Fibroblast of lung (primary cell): ENCODE measurements at regions not wholly inside any gene's neighbourhood (a gene's known extent, or its start where the extent isn't known, plus 50 kb on each side); places are given as distances from the start of the nearest gene placed in this dataset.

Experiments used
- DNase-seq, 2 donors: peaks; one replicate each; pipeline versions ENCODE4 v3.0.0 to v3.0.0-alpha.2; 2010; ENCODE audit warnings: low read depth in 2 of 2
- H2AFZ ChIP-seq: 2 replicates; pipeline ENCODE4 v1.5.1; 2012; ENCODE audit warnings: low read length, control low read depth, inconsistent platforms
- H3K27ac ChIP-seq: 2 replicates; pipeline ENCODE4 v1.5.1; 2011; ENCODE audit warnings: low read length, control low read depth; ENCODE audit not compliant: insufficient read depth
- H3K27me3 ChIP-seq: 2 replicates; pipeline ENCODE4 v1.5.1; 2011; ENCODE audit warnings: mild to moderate bottlenecking, low read length; ENCODE audit not compliant: control insufficient read depth, insufficient read depth
- H3K36me3 ChIP-seq: 2 replicates; pipeline ENCODE4 v1.5.1; 2011; ENCODE audit warnings: low read length; ENCODE audit not compliant: control insufficient read depth, insufficient read depth
- H3K4me1 ChIP-seq: 2 replicates; pipeline ENCODE4 v1.5.1; 2011; ENCODE audit warnings: low read length; ENCODE audit not compliant: control insufficient read depth, insufficient read depth; ENCODE audit errors: extremely low read depth
- H3K4me2 ChIP-seq: 2 replicates; pipeline ENCODE4 v1.5.1; 2011; ENCODE audit warnings: low read length, control low read depth; ENCODE audit not compliant: insufficient read depth; ENCODE audit errors: extremely low read depth
- H3K4me3 ChIP-seq, 4 experiments: fragments of 200-600 bp in 1 of 4; sonication (generic) in 1 of 4; replicated peaks in 1 of 4; 2 replicates each; pipeline ENCODE4 v1.5.1; 2011 to 2016; ENCODE audit warnings: low read length in 4 of 4, low read depth in 3 of 4, mild to moderate bottlenecking in 3 of 4, control low read depth in 2 of 4, inconsistent platforms in 1 of 4, mixed read lengths in 1 of 4; ENCODE audit not compliant: insufficient read depth in 1 of 4; ENCODE audit errors: control extremely low read depth in 1 of 4
- H3K79me2 ChIP-seq: 2 replicates; pipeline ENCODE4 v1.5.1; 2012; ENCODE audit warnings: mild to moderate bottlenecking, low read length, inconsistent platforms; ENCODE audit not compliant: control insufficient read depth, insufficient read depth
- H3K9ac ChIP-seq: 2 replicates; pipeline ENCODE4 v1.5.1; 2011; ENCODE audit warnings: mild to moderate bottlenecking, low read length, control low read depth; ENCODE audit not compliant: insufficient read depth
- H3K9me3 ChIP-seq: 2 replicates; pipeline ENCODE4 v1.5.1; 2012; ENCODE audit warnings: low read depth, low read length; ENCODE audit not compliant: control insufficient read depth, insufficient read depth
- H4K20me1 ChIP-seq: 2 replicates; pipeline ENCODE4 v1.5.1; 2011; ENCODE audit warnings: low read length; ENCODE audit not compliant: control insufficient read depth, insufficient read depth; ENCODE audit errors: extremely low read depth
- CTCF ChIP-seq, 2 donors: IDR thresholded peaks in 1 of 2; conservative IDR thresholded peaks in 1 of 2; 1 replicate in 1 of 2; 2 replicates in 1 of 2; pipeline ENCODE4 v1.5.1; 2011 to 2012; ENCODE audit warnings: low read length in 2 of 2, control low read depth in 1 of 2, inconsistent platforms in 1 of 2, low read depth in 1 of 2, mild to moderate bottlenecking in 1 of 2
- EZH2 ChIP-seq: IDR thresholded peaks from 2 replicates; pipeline ENCODE4 v1.5.1; 2012; ENCODE audit warnings: low read length, control low read depth, mild to moderate bottlenecking; ENCODE audit errors: missing control alignments

DNA sequence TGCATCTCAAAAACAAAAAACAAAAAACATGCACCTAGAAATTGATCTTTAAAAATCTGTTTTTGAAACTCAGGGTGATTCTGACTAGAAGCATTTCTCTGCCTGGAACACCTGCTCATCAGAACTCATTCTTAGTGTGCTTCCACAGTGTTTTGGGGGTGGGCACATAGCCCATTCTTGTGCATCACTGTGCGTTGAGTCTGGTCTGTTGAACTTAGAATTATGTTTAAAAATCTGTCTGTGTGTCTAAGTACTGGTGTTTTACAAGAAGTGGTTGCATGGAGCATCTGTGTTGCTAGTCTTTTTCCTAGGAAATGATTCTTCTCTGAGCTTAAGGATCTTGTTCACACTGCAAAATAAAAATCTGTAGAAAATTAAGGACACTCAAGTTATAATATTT is 264.5 kb downstream of the SOX4 start:
- no peak overlapping the region for H3K27ac ChIP-seq
- no peak overlapping the region for H3K4me2 ChIP-seq
- no peaks in the 10 kb centered on the region for H3K36me3 ChIP-seq
- DNase-seq = no peak
- H3K79me2 ChIP-seq = no peaks in the 10 kb centered on the region
- no peak overlapping the region for H3K4me3 ChIP-seq
- H3K9me3 ChIP-seq = no peaks in the 10 kb centered on the region
- no peaks in the 10 kb centered on the region for H4K20me1 ChIP-seq
- H3K9ac ChIP-seq = no peak overlapping the region
- H2AFZ ChIP-seq = no peak overlapping the region
- no peaks in the 10 kb centered on the region for H3K4me1 ChIP-seq
- H3K27me3 ChIP-seq = no peaks in the 10 kb centered on the region
- TF ChIP-seq CTCF (conservative IDR thresholded peaks at IDR 0.05 in 1 of 2, IDR thresholded peaks at IDR 0.05 in 1 of 2; ENCODE audit: low read depth in 1 of 2, low read length in 2 of 2) (no peak), EZH2 (no peak)

- Histone ChIP-seq H3K27me3 (no peaks in the 10 kb centered on the region), H3K9ac (no peak overlapping the region), H3K79me2 (no peaks in the 10 kb centered on the region), H3K9me3 (no peaks in the 10 kb centered on the region), H3K36me3 (no peaks in the 10 kb centered on the region), H3K27ac (no peak overlapping the region), H3K4me3 (no peak overlapping the region), H4K20me1 (no peaks in the 10 kb centered on the region), H2AFZ (no peak overlapping the region), H3K4me2 (no peak overlapping the region), H3K4me1 (no peaks in the 10 kb centered on the region)
- DNase-seq = no peak
- TF ChIP-seq EZH2 (no peak), CTCF (conservative IDR thresholded peaks at IDR 0.05 in 1 of 2, IDR thresholded peaks at IDR 0.05 in 1 of 2; ENCODE audit: low read depth in 1 of 2, low read length in 2 of 2) (no peak)
Measured at GRCh38 chr6:21859193-21859735, 265.7 kb downstream of the SOX4 start.

DNA sequence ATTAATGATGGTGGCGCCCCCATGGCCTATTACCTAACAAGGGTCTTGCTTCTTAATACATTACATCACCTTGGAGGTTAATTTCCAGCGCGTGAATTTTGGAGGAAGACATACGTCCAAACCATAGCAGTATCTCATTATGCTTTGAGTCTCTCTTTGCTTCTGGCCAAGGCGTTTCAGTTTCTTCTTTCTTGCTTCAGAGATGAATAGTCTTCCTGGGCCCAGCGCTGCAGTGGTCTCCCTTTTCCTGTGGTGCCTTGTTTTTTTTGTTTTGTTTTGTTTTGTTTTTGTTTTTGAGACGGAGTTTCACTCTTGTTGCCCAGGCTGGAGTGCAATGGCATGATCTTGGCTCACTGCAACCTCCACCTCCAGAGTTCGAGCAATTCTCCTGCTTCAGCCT is 268.4 kb downstream of the SOX4 start:
- H3K27ac ChIP-seq = no peak overlapping the region
- H3K4me1 ChIP-seq = no peaks in the 10 kb centered on the region
- H3K9me3 ChIP-seq = no peaks in the 10 kb centered on the region
- no peaks in the 10 kb centered on the region for H3K27me3 ChIP-seq
- H3K4me2 ChIP-seq = no peak overlapping the region
- DNase-seq = no peak
- H4K20me1 ChIP-seq = no peaks in the 10 kb centered on the region
- H2AFZ ChIP-seq = no peak overlapping the region
- no peak overlapping the region for H3K4me3 ChIP-seq
- H3K9ac ChIP-seq = no peak overlapping the region
- no peaks in the 10 kb centered on the region for H3K79me2 ChIP-seq
- H3K36me3 ChIP-seq = no peaks in the 10 kb centered on the region
- TF ChIP-seq CTCF (conservative IDR thresholded peaks at IDR 0.05 in 1 of 2, IDR thresholded peaks at IDR 0.05 in 1 of 2; ENCODE audit: low read depth in 1 of 2, low read length in 2 of 2) (no peak), EZH2 (no peak)
